GM19452 (cell line): ENCODE measurements at regions not wholly inside any gene's neighbourhood (a gene's known extent, or its start where the extent isn't known, plus 50 kb on each side); places are given as distances from the start of the nearest gene placed in this dataset.
A peak's percentile ranks its signal among the peaks of the same experiment; 100 is the strongest.

Experiments used
- ATAC-seq: cut with Tn5 transposase; IDR thresholded peaks from one replicate; pipeline ENCODE4 v1.9.1; 2021; ENCODE audit not compliant: unreplicated experiment

DNA sequence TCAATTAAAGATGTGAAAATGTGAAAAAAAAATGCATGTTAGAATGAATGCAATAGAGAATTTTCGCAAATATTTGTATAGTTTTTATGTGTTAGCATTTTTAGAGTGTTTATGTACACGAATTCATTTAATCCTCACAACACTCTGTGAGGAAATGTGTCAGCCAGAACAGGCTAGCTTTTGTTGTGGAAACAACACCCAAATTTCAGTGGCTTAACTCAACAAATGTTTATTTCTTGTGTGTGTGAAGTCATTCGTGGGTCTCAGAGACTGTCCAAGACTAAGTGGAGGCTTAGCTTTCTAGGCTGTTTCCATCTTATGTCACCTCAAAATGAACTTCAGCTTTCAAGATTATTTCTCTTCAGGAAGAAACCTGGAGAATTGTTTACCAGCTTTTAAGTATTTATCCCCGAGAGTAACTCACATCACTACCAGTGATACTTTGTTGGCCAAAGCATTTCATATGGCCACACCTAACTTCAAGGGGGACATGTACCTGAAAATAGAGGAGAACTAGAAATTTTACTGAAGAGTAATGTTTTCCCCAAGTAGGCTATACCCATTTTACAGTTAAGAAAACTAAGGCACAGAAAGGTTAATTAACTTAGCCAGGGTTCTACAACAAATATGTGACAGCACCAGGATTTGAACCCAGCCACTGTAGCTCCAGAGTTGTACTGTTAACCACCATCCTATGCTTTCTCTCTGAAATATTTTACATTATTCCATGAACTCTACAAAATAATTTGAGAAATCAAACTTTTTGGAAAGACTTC lies 306.1 kb downstream of the QKI start:
- no peak for ATAC-seq

DNA sequence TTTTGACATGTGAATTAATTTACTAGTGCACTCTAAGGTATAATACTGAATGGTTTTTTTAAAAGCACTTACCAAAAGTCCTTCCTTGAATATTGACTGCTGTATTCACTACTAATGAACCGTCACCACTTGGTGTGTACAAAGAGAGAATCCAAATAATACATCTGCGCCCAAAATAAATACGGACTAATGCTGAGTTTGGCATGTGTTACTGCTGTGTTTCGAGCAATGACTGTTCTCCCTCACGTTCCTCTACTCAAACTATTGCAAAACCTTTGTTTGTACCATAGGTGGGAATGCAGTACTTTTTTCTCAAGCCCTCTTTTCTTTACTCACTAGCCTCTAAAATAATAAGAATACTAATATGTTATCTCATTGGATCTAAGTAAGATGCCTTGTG lies 305.5 kb downstream of the QKI start:
- ATAC-seq: no peak

DNA sequence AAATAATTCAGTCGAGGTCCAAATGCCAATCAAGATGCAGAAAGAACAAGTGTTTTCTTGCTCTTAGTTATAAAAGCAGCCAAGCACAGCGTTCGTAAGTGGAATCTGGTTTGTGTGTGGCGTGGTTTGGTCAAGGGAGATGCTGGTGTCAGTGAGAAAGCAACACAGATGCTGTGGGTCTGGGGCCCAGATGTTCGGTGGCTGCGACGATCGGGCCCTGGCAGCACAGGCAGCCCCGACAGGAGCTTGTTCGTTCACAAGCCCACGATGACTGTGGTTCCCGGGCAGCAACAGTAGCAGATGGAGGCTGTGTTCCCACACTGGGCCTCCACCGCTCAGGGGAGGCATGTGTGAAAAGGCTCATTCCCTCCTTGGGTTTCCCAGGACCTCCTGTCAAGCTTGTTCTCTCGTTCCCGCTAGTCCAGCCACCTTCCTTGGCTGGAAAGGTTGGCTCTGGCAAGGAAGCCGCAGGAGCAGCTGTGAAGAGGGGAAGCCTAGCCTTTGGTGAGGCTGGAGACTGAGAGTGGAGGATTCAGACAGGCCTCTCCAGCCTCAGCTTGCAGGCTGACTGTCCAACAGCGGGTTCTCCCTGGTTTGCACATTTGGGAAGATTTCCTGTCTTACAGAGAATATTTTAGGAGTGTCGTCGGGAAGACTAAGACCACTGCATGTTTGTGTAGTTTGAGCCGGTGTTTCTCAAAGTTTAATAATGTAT lies 304.7 kb downstream of the QKI start:
- ATAC-seq: no peak

DNA sequence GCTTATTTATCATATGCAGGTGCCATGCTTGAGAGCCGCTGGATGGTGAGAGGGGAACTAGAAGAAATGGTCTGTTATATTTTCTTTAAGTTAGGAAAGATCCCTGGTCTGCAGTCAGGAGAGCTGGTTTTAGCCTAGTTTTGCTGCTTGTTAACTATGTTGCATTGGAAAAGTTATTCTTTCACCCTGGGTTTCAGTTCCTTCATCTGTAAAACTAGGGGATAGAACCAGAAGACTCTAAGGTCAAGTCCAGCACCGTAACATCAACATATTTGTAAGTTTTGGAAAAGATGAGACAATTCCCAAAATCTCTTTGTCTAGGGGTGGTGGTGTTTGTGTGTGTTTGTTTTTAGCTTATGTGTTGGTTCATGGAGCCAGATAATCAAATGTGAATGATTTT lies 304.0 kb downstream of the QKI start:
- no peak for ATAC-seq

DNA sequence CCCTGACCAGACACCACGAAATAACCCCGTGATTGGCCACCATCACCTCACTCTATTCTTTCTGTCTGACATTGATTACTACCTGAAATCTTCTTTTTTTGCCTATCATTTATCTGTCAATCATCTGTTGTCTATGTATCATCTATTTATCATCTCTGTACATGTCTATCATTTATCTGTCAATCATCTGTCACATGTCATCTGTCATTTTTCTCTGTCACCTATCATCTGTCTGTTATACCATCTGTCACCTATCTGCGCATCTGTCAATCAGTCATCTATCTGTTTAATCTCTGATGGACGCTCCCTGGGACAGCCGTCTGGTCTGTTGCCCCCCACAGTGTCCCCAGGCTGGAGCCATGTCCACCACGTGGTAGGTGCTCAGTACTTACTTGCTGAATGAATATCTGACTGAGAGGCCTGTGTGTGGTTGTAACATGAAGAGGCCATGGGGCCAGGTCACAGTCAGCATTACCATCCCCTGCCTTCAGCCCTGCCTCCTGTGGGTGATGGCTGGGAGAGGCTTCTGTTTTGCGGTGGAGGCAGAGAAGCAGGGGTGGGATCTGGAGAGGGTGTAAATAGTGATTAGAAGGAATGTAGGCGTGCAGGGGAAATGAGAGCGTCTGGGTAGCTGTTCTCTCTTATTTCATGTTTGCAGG lies 302.7 kb downstream of the QKI start:
- ATAC-seq: no peak

DNA sequence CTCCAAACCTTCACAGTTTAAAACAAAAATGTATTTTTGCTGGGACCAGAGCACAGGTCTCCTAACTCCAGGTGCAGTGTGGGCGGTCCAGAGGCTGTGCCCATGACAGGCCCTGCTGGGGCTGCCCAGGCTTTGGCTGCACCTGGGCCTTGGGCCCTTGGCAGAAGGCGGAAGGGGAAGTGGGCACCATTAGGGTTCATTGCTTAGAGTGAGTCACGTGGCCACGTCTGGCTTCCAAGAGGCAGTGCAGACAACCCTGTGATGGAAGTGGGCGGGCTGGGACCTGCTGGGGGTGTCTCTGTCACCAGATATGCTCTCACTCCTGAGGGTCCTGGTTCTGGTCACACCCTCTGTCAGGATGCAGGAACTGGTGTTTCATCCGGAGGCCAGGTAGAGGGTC lies 302.2 kb downstream of the QKI start:
- no peak for ATAC-seq

DNA sequence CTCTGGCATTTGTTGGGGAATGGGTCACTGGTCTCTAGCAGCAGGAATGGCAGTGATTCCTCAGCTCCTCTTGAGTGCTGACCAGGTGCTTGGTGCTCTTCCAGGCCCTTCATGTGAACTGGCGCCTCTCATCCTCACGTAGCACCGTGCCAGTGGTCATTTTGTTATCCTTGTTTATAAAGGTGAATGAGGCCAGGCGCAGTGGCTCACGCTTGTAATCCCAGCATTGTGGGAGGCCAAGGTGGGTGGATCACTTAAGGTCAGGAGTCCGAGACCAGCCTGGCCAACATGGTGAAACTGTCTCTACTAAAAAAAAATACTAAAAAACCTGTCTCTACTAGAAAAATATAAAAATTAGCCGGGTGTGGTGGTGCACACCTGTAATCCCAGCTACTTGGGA lies 301.3 kb downstream of the QKI start:
- no peak for ATAC-seq

DNA sequence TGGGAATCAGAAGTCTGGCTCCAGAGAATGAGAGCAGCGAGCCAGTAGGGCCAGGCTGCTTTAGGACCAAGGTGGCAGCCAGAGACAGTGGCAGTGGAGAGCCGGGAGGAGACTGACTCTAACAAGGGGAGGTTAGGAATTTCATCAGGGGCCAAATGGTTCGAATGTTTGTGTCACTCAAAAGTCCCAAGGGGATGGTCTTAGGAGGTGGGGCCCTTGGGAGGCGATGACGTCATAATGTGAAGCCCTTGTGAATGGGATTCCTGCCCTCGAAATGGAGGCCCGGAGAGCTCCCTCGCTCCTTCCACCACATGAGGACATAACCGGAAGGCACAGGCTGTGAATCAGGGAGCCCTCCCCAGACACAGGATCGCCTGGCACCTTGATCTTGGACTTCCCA lies 299.7 kb downstream of the QKI start:
- ATAC-seq: no peak

DNA sequence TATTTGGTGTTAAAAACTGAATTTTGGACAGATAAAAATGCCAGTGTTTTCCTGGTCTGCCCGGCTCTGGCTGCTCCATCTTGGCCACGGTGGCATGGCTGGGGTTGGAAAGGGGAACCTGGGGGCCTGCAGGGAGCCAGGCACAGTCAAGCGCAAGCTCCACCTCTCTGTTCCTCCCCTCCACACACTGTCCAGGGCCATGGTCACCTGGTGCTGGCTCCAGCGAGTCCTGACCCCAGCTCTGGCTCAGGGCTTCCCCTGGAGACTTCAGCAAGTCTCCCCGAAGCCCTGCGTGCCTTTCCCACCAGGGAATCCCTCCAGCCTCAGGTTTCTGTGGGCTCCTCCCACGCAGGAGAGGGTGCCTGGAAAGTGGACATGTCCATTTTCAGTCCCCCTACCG lies 298.5 kb downstream of the QKI start:
- ATAC-seq: no peak

DNA sequence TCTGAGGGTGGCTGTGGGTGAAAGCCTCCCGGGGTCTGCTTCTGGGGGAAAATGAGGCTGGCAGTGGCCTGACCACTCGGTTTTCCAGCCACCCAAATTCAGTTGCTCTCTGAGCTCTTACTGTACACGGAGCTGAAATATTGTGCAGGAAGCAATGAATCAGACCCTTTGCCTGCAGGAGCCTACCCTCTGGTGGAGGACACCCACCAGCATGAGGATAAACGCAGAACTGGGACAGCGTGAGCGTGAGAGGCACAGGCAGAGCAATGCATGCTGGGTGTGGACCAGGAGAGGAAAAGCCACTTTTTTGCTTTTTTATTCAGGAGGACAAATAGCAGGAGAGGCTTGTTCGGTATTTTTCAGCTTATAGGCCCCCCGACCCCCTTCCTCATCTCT lies 298.0 kb downstream of the QKI start:
- ATAC-seq: no peak

DNA sequence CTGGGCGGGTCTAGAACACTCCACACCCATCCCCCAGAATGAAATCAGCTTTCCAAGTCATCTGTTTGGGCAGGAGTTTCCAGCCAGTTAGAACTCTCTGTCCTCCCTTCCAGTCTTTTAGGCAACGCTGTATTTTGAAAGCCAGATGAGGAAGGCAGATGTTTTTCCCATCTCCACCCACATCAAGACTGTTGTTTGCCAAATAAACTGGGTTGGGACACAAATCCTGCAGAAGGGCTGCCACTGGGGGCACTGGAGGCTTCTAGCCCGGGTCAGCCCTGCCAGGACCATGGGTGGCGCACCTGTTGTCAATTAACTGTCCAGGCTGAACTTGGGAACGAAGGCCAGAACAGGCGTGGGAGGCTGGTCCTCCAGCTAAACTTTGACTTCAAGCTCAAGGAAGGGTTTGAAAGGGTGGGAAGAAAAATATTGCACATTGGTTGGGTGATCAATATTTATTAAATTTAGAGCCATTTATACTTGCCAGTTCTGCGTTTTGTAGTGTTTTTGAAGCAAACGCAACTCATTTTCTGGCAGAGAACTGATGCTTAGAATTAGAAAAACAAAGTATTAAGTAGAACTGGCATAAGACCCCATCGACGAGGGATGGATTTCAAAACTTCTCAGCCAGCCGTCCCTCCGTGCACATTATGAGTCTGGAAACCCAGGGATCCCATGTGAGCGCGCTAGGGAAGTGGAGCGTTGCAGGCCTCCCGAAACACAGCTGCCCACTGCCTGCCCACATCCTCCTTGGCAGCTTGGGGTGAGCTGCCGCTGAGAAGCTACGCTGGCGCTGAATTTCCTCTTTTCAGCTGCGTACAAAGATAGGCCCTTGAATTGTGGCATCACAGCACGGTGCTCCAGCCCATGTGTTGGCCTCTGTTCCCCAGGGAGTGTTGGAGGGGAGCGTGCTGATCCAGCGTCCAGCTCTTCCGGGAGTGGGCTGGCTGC lies 297.4 kb downstream of the QKI start:
- ATAC-seq: peak; percentile 38

DNA sequence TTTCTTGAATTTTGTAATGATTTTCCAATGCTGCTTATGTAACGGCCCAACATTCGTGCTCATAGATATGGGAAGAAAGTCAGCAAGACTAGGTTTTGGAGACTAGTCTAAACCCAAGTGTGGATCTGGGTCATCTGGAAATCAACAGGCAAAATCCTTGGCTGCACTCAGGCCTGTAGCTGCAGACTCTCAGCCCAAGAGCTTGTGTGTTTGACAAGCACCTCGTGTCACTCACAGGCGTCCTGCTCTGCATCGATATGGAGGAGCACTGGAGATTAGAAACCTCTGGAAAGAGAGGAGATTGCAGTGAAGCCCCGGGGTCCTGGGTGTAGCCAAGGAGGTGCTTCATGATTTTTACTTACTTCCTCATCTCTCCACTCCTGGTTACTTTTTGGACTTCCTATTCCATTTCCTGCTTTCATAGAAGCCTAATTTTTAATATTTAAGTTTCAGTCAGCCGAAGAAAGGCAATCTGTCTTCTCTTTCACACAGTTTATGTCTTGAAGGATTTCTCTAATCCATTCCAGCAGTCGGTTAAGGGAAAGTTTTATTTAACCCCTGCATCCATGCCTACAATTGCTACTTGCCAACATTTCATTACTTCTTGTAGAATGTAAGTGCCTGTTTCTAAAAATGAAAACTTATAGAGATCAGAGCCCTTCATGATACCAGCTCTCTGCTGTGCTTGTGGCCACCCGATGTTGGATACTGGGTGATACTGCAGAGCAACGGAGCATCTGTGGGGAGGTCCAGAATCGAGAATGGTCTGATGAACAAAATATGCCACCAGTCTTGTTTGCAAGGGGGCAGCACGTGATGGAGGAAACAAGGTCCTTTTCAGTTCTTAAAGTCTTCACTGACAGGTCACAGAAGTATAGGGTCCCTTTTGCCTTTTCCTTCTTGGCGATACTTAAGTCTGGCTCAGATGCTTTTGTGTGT lies 296.3 kb downstream of the QKI start:
- no peak for ATAC-seq

DNA sequence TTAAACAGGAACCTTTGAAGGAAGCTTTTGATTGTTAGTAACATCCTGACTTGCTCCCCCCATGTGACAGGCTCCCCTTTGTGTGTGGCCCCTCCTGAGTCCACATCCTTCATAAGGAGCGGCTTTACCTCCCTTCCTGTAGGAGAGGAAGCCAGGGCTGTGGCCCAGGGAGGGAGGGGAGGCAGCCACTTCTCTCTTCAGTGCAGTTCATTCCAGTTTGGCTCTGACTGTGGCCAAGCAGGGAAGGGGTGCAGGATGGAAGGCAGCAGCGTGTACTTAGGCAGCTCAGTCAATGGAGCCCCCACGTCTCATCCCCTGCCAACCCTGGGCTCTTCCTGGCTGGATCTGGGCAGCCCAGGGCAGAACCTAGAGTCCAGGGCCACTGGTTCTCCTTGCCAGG lies 295.2 kb downstream of the QKI start:
- no peak for ATAC-seq

DNA sequence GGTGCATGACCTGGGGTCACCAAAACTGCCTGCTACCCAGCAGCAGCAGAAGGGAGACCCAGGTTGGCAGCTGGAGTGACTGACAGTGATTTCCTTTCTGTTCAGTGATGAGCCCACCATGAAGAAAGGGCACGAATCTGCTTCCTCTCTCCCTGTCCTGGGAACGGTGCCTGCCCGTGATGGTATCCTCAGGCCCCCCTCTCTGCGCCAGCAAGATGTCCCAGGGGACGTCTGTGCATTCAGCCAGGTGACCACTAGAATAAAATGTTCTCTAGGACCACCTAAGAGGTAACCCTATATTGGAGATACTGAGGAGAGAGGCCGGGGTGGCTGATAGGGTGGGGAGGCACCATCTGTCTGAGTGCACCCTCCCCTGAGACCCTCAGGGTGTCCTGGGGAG lies 294.7 kb downstream of the QKI start:
- no peak for ATAC-seq

DNA sequence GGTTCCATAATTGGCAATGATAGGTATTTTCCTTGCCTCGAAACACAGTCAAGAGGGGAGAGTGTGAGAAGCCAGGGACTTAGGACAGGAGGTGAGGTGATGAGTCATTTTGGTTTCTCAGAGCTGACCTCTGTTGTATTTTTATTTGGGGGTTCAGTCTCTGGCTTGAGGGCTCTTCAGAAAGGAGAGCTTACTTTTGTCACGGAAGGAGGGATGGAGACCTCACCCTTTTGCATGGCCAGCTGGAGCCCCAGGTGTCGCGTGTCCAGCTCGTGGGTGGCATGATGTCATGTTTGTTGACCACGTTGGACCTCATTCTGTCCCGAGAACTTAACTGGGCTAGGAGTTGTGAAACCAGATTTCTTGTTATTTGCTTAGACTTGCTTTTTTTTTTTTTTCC lies 293.9 kb downstream of the QKI start:
- ATAC-seq: peak; percentile 55

DNA sequence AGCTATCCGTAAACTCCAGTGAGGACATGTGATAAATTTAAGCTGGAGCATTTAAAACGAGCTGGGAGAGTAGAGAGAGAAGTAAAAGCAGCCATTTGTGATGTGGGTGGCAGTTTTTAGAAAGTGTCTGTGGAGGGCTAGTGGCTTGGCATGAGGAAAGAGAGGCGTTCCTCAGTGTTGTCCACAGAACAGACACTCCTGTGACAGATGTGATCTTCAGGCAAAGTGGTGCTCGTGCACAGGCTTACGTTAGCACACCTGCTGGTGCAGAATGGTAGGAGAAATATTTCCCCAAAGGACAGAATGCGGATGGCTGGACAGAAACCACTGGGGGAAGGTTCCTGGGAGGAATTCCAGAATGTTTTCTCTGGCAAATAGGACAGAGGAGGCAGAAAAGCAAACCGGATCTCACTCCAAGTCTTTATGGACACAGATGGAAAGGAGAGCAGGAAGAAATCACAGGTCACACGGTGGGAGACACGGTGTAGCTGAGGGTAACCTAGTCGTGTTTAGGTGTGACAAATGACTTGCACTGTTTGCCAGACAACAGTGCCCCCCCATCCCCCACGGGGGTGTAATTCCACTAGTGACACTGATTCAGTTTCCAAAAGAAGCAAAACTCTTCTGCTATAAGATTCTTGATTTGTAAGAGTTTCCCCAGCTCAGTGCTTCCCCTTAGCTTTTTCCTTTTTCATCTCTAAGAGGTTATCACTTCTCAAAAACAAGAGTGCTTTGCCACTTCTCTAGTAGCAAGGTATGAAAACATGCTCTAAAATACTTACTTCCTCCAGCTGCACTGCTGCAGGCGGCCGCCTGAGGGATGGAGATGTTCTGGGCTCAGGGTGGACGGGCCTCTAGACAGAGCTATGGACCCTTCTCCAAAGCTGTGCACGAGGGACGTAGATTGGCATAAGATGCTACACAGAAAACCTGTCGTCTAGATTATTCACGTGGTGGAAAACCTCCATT lies 293.2 kb downstream of the QKI start:
- peak; percentile 51 for ATAC-seq

DNA sequence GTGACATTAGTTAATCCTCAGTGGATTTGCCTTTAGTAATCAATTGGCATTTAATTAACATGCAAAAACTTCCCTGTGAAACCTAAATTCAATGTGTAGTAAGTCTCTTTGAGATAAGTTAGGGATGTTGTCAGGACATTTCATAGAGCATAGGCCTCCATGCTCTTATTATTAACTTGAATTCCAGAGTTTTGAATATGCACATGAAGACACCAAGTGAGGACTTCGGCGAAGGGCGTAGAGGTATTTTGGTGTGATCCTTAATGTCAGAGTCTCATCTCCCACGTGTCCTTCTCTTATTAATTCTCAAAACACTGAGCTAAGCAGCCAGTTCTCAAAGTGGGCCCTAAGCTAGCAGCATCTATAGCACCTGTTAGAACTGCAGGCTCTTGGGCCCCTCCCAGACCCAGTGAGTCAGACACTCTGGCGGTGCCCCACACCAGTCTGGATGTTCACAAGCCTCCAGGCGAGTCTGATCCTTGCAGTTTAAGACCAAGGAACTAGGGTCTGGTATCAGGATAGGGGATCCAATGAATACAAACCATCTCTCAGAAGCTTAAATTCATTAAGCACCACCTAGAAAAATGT lies 292.1 kb downstream of the QKI start:
- ATAC-seq: no peak

DNA sequence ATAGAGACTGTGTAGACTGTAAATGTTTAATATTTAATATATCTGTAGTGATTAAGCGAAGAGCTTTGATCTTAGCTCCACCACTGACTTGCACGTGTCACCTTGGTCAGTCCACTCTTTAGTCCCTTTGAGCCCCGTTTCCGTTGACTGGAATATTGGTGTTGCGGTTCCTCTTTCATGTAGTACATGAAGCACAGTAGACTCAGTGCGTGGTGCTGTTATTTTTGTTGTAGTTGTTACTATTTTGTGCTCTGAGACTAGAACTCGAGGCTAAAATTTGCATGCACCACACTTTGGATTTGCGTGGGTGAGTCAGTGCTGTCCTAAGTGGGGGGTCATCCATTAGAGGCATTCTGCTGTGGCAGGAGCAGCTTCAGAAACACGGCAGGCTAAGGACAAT lies 291.4 kb downstream of the QKI start:
- ATAC-seq: peak; percentile 43
